GM12875 (cell line): ENCODE measurements at regions not wholly inside any gene's neighbourhood (a gene's known extent, or its start where the extent isn't known, plus 50 kb on each side); places are given as distances from the start of the nearest gene placed in this dataset.
"Not testable (repeated sequence)": the region's sequence is repeated elsewhere in the genome, so short reads cannot be mapped to it uniquely, and the experiment has no call there.

Experiments used
- H3K4me3 ChIP-seq: one replicate; pipeline ENCODE4 v1.5.1; 2011; ENCODE audit warnings: low read depth, low read length, control low read depth
- TF ChIP-seq, protein P1 (sequence below): IDR thresholded peaks from 2 replicates; pipeline ENCODE4 v1.5.1; 2011; ENCODE audit warnings: low read depth, mild to moderate bottlenecking, control low read depth, inconsistent platforms, low read length, moderate library complexity, borderline replicate concordance; ENCODE audit not compliant: insufficient read depth

GRCh38 chr6:95725344-95725743 lies 148.0 kb downstream of the MANEA start:
- H3K4me3 ChIP-seq: no peak overlapping the region
- TF ChIP-seq, protein P1, sequence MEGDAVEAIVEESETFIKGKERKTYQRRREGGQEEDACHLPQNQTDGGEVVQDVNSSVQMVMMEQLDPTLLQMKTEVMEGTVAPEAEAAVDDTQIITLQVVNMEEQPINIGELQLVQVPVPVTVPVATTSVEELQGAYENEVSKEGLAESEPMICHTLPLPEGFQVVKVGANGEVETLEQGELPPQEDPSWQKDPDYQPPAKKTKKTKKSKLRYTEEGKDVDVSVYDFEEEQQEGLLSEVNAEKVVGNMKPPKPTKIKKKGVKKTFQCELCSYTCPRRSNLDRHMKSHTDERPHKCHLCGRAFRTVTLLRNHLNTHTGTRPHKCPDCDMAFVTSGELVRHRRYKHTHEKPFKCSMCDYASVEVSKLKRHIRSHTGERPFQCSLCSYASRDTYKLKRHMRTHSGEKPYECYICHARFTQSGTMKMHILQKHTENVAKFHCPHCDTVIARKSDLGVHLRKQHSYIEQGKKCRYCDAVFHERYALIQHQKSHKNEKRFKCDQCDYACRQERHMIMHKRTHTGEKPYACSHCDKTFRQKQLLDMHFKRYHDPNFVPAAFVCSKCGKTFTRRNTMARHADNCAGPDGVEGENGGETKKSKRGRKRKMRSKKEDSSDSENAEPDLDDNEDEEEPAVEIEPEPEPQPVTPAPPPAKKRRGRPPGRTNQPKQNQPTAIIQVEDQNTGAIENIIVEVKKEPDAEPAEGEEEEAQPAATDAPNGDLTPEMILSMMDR: no peak

GRCh38 chr6:95740157-95740556 lies 162.8 kb downstream of the MANEA start:
- TF ChIP-seq, protein P1: no peak
- no peak overlapping the region for H3K4me3 ChIP-seq

DNA sequence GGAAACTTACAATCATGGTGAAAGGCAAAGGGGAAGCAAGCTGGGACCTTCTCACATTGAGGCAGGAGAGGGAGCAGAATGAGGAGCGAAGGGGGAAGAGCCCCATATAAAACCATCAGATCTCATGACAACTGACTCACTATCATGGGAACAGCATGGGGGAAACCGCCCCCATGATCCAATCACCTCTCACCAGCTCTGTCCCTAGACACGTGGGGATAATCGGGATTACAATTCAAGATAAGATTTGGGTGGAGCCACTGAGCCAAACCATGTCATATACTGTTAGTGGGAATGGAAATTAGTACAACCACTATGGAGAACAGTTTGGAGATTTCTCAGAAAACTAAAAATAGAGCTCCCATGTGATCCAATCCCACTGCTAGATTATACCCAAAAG lies 163.7 kb downstream of the MANEA start:
- TF ChIP-seq, protein P1: no peak
- no peak overlapping the region for H3K4me3 ChIP-seq

DNA sequence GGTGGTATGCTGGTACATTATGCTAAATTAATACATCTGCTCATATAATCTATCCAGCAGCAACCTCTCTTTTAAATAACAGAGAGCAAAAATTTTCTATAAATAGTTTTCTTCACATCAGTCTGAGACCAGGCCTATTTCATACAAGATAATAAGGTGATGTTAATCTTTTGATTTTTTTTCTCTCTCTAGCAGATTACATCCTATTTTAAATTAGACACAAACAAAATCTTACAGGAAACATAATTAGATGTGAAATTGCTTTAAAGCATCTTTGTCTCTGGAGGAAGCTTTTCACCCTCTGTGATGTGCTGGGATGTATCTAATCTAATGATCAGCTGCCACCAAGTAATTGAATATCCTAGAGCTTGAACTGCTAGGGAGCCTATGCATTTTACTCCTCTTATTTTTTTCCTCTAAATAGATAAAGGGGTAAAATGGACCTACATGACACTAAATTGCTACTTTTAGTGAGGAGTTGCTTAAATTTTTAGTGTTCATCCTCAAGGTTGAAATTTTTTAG lies 165.5 kb downstream of the MANEA start:
- H3K4me3 ChIP-seq: no peak overlapping the region
- TF ChIP-seq, protein P1: no peak

DNA sequence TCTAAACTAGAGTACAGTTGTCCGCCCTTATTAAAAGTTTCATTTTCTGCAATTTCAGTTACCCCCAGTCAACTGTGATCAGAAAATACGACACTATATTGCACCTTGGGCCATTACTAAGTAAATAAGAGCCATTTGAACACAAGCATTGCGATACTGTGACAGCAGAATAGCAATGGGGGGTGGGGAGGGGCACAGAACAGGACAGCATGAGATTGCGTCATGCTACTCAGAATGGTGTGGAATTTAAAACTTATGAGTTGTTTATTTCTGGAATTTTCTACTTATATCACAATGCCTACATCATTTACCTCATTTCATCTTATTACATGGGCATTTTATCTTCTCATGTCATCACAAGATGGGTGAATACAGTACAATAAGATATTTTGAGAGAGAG lies 166.3 kb downstream of the MANEA start:
- no peak overlapping the region for H3K4me3 ChIP-seq
- TF ChIP-seq, protein P1: no peak

- not testable (repeated sequence) for H3K4me3 ChIP-seq
These were observed 181.1 kb downstream of the MANEA start for GRCh38 chr6:95758236-95759069.

DNA sequence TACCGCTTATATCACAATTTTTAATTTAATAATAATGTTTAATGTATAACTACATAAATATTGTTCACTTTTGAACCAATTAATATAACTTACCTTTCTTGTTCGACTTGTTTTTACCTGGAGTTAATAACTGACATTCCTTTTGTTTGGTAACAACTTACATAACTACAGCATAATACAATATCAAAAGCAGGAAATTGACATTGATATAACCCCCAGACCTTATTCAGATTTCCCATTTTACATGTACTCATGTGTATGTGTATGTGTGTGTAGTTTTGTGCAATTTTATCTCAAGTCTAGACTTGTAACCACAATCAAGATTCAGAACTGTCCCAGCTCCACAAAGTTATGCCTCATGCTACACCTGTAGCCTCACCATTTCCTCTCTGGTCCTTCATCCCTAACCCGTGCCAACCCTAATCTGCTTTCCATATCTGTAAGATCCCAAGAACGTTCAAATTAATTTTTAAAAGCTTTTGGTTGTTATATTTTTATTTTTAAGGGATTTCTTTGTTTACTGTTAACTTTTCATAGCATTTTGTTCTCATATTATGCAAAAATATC lies 190.6 kb downstream of the MANEA start:
- TF ChIP-seq, protein P1: no peak
- H3K4me3 ChIP-seq: no peak overlapping the region
